ENCODE measurements at regions not wholly inside any gene's neighbourhood (a gene's known extent, or its start where the extent isn't known, plus 50 kb on each side); places are given as distances from the start of the nearest gene placed in this dataset.

DNA sequence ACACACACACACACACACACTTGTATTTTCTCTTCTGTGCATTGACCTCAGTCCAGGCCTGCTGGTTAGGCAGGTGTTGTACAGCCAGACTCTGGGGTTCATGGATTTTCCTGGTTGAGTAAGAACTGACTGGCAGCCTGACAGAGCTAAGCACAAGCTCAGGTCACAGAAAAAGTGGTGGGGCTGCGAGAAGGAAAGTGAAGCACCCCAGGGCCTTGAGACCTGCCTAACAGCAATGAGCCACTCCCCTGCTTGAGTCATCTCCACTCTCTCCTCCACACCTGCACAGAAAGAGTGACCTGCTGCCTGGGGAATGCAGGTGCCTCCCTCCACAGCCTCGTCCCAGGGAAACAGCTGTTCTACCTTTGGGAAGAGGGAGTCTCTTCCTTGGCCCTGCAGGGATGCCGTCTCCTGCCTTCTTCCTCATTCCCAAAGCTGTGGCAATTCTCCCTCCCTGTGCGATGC lies 91.4 kb upstream of the LGALSL start:
- TF ChIP-seq, protein P1, sequence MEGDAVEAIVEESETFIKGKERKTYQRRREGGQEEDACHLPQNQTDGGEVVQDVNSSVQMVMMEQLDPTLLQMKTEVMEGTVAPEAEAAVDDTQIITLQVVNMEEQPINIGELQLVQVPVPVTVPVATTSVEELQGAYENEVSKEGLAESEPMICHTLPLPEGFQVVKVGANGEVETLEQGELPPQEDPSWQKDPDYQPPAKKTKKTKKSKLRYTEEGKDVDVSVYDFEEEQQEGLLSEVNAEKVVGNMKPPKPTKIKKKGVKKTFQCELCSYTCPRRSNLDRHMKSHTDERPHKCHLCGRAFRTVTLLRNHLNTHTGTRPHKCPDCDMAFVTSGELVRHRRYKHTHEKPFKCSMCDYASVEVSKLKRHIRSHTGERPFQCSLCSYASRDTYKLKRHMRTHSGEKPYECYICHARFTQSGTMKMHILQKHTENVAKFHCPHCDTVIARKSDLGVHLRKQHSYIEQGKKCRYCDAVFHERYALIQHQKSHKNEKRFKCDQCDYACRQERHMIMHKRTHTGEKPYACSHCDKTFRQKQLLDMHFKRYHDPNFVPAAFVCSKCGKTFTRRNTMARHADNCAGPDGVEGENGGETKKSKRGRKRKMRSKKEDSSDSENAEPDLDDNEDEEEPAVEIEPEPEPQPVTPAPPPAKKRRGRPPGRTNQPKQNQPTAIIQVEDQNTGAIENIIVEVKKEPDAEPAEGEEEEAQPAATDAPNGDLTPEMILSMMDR (IDR thresholded peaks at IDR 0.05): peak in 1 of 3 donors; percentile 36
- peak in 2 of 3 donors; percentile 35 to 70 for TF ChIP-seq POLR2AphosphoS5 (IDR thresholded peaks at IDR 0.05)

Measured in breast epithelium (tissue), 3 donors.